Ramos (cell line): ENCODE measurements at regions not wholly inside any gene's neighbourhood (a gene's known extent, or its start where the extent isn't known, plus 50 kb on each side); places are given as distances from the start of the nearest gene placed in this dataset.

ENCODE experiments used
- in situ Hi-C: fragments of 300-500 bp; cut with MboI; formaldehyde crosslinking; loops from one replicate; pipeline ENCODE4 v1.14.3; 2022; ENCODE audit warnings: low sequenced_read_pairs; ENCODE audit not compliant: unreplicated experiment

GRCh38 chr21:43320526-43320925, 106.4 kb downstream of the SIK1 start:
- in situ Hi-C loops = loop anchor here (10.0 kb wide), 1 partner anchor 324 kb away; no protein-coding TSS in a partner anchor

- in situ Hi-C loops = no loop called here
Measured at GRCh38 chr21:43318841-43319781, 107.8 kb downstream of the SIK1 start.

GRCh38 chr21:43318368-43318767, 108.6 kb downstream of the SIK1 start:
- in situ Hi-C loops = no loop called here

- in situ Hi-C loops = no loop called here
Measured at GRCh38 chr21:43317959-43318358, 109.0 kb downstream of the SIK1 start.

- in situ Hi-C loops = no loop called here
Measured at GRCh38 chr21:43317254-43317748, 109.6 kb downstream of the SIK1 start.

GRCh38 chr21:43316156-43316845, 110.6 kb downstream of the SIK1 start:
- in situ Hi-C loops = no loop called here

GRCh38 chr21:43315244-43316137, 111.4 kb downstream of the SIK1 start:
- in situ Hi-C loops = no loop called here

- in situ Hi-C loops = no loop called here
Measured at GRCh38 chr21:43313939-43314405, 113.0 kb downstream of the SIK1 start.

GRCh38 chr21:43313221-43313938, 113.6 kb downstream of the SIK1 start:
- in situ Hi-C loops = no loop called here

- in situ Hi-C loops = no loop called here
Measured at GRCh38 chr21:43312751-43313169, 114.2 kb downstream of the SIK1 start.

- in situ Hi-C loops = no loop called here
Measured at GRCh38 chr21:43312011-43312410, 114.9 kb downstream of the SIK1 start.

GRCh38 chr21:43311301-43311817, 115.6 kb downstream of the SIK1 start:
- in situ Hi-C loops = no loop called here

GRCh38 chr21:43308815-43309283, 118.1 kb downstream of the SIK1 start:
- in situ Hi-C loops = no loop called here

- in situ Hi-C loops = no loop called here
Measured at GRCh38 chr21:43308101-43308814, 118.7 kb downstream of the SIK1 start.

GRCh38 chr21:43307677-43308070, 119.3 kb downstream of the SIK1 start:
- in situ Hi-C loops = no loop called here

- in situ Hi-C loops = no loop called here
Measured at GRCh38 chr21:43306911-43307676, 119.8 kb downstream of the SIK1 start.

GRCh38 chr21:43306391-43306790, 120.5 kb downstream of the SIK1 start:
- in situ Hi-C loops = no loop called here
